H9 (cell line): ENCODE measurements at regions not wholly inside any gene's neighbourhood (a gene's known extent, or its start where the extent isn't known, plus 50 kb on each side); places are given as distances from the start of the nearest gene placed in this dataset.

Source experiments
- DNase-seq: peaks from one replicate; pipeline ENCODE4 v3.0.0-alpha.2; 2017
- H2AFZ ChIP-seq: one replicate; pipeline ENCODE4 v1.6.1; 2013; ENCODE audit warnings: mild to moderate bottlenecking, low read length, control low read depth, moderate library complexity
- H2AK5ac ChIP-seq: 2 replicates; pipeline ENCODE4 v1.6.1; 2013; ENCODE audit warnings: low read length, control low read depth, mixed read lengths; ENCODE audit not compliant: insufficient read length
- H2BK120ac ChIP-seq: one replicate; pipeline ENCODE4 v1.6.1; 2013; ENCODE audit warnings: low read depth, mild to moderate bottlenecking, low read length, control low read depth, inconsistent platforms; ENCODE audit not compliant: poor library complexity, severe bottlenecking
- H2BK12ac ChIP-seq: 2 replicates; pipeline ENCODE4 v1.6.1; 2013; ENCODE audit warnings: low read length, control low read depth, mixed read lengths, low read depth; ENCODE audit not compliant: insufficient read length
- H2BK15ac ChIP-seq: 2 replicates; pipeline ENCODE4 v1.6.1; 2013; ENCODE audit warnings: low read depth, low read length, control low read depth
- H2BK20ac ChIP-seq: one replicate; pipeline ENCODE4 v1.6.1; 2013; ENCODE audit warnings: low read depth, mild to moderate bottlenecking, low read length, control low read depth, inconsistent platforms; ENCODE audit not compliant: poor library complexity, severe bottlenecking
- H2BK5ac ChIP-seq: 2 replicates; pipeline ENCODE4 v1.6.1; 2013; ENCODE audit warnings: low read length, control low read depth, mixed read lengths; ENCODE audit not compliant: insufficient read length
- H3K14ac ChIP-seq: 2 replicates; pipeline ENCODE4 v1.6.1; 2013; ENCODE audit warnings: low read length, control low read depth; ENCODE audit not compliant: insufficient read depth
- H3K18ac ChIP-seq: 2 replicates; pipeline ENCODE4 v1.6.1; 2013; ENCODE audit warnings: low read depth, mild to moderate bottlenecking, mixed read lengths, low read length, control low read depth; ENCODE audit not compliant: insufficient read length
- H3K23ac ChIP-seq: 2 replicates; pipeline ENCODE4 v1.6.1; 2013; ENCODE audit warnings: low read length, control low read depth, mixed read lengths, low read depth; ENCODE audit not compliant: insufficient read length
- H3K23me2 ChIP-seq: 2 replicates; pipeline ENCODE4 v1.6.1; 2013; ENCODE audit warnings: low read depth, mild to moderate bottlenecking, mixed read lengths, low read length, control low read depth; ENCODE audit not compliant: insufficient read length, poor library complexity, severe bottlenecking
- H3K27ac ChIP-seq: 2 replicates; pipeline ENCODE4 v1.5.1; 2013; ENCODE audit warnings: low read length, control low read depth, mixed read lengths, low read depth; ENCODE audit not compliant: insufficient read length
- H3K27me3 ChIP-seq: 2 replicates; pipeline ENCODE4 v1.6.1; 2013; ENCODE audit warnings: low read length, control low read depth, inconsistent platforms; ENCODE audit not compliant: insufficient read depth
- H3K4ac ChIP-seq: 2 replicates; pipeline ENCODE4 v1.6.1; 2013; ENCODE audit warnings: low read depth, mild to moderate bottlenecking, control low read depth, inconsistent platforms, low read length, moderate library complexity
- H3K4me1 ChIP-seq: 2 replicates; pipeline ENCODE4 v1.6.1; 2013; ENCODE audit warnings: low read length, control low read depth, inconsistent platforms; ENCODE audit not compliant: insufficient read depth
- H3K4me2 ChIP-seq: 2 replicates; pipeline ENCODE4 v1.6.1; 2013; ENCODE audit warnings: low read length, control low read depth, mixed read lengths; ENCODE audit not compliant: insufficient read length, insufficient read depth
- H3K56ac ChIP-seq: 2 replicates; pipeline ENCODE4 v1.6.1; 2013; ENCODE audit warnings: low read depth, mild to moderate bottlenecking, mixed read lengths, low read length, control low read depth; ENCODE audit not compliant: insufficient read length
- H3K79me1 ChIP-seq: 2 replicates; pipeline ENCODE4 v1.6.1; 2013; ENCODE audit warnings: low read depth, mild to moderate bottlenecking, moderate library complexity, low read length, control low read depth, inconsistent platforms; ENCODE audit not compliant: insufficient read depth, poor library complexity, severe bottlenecking
- H3K79me2 ChIP-seq: 2 replicates; pipeline ENCODE4 v1.6.1; 2013; ENCODE audit warnings: low read length, control low read depth, inconsistent platforms; ENCODE audit not compliant: insufficient read depth
- H3K9ac ChIP-seq: 2 replicates; pipeline ENCODE4 v1.6.1; 2013; ENCODE audit warnings: low read length, control low read depth, mixed read lengths; ENCODE audit not compliant: insufficient read length; ENCODE audit errors: extremely low read depth
- H3K9me3 ChIP-seq: one replicate; pipeline ENCODE4 v1.6.1; 2013; ENCODE audit warnings: low read depth, low read length, inconsistent platforms; ENCODE audit not compliant: control insufficient read depth
- H3T11ph ChIP-seq: one replicate; pipeline ENCODE4 v1.6.1; 2013; ENCODE audit warnings: mild to moderate bottlenecking, low read length, control low read depth, inconsistent platforms
- H4K20me1 ChIP-seq: one replicate; pipeline ENCODE4 v1.6.1; 2013; ENCODE audit not compliant: control insufficient read depth, insufficient read length, insufficient read depth
- H4K5ac ChIP-seq: 2 replicates; pipeline ENCODE4 v1.6.1; 2013; ENCODE audit warnings: low read depth, mild to moderate bottlenecking, mixed read lengths, low read length, control low read depth; ENCODE audit not compliant: insufficient read length
- H4K8ac ChIP-seq: replicated peaks from 2 replicates; pipeline ENCODE4 v1.6.1; 2013; ENCODE audit warnings: low read length, control low read depth, mixed read lengths, low read depth; ENCODE audit not compliant: insufficient read length
- H4K91ac ChIP-seq: 2 replicates; pipeline ENCODE4 v1.6.1; 2013; ENCODE audit warnings: low read depth, mild to moderate bottlenecking, moderate library complexity, mixed read lengths, low read length, control low read depth; ENCODE audit not compliant: insufficient read length
- H3K27ac Mint-ChIP-seq, 3 experiments: 2 replicates in 2 of 3; 3 replicates in 1 of 3; pipeline ENCODE4 v1.8.0; 2020 to 2021; ENCODE audit warnings: mixed read lengths in 3 of 3, mild to moderate bottlenecking in 1 of 3, moderate library complexity in 1 of 3
- H3K27me3 Mint-ChIP-seq: 2 replicates; pipeline ENCODE4 v1.8.0; 2021; ENCODE audit warnings: low read depth, mild to moderate bottlenecking, moderate library complexity, mixed read lengths
- H3K36me3 Mint-ChIP-seq, 3 experiments: 2 replicates in 2 of 3; 3 replicates in 1 of 3; pipeline ENCODE4 v1.8.0; 2020 to 2021; ENCODE audit warnings: low read depth in 3 of 3, mixed read lengths in 3 of 3; ENCODE audit not compliant: insufficient read depth in 1 of 3
- H3K4me1 Mint-ChIP-seq, 2 experiments: 2 replicates each; pipeline ENCODE4 v1.8.0; 2020; ENCODE audit warnings: mixed read lengths in 2 of 2
- H3K4me3 Mint-ChIP-seq, 2 experiments: 2 replicates in 1 of 2; 3 replicates in 1 of 2; pipeline ENCODE4 v1.8.0; 2020 to 2021; ENCODE audit warnings: mild to moderate bottlenecking in 2 of 2, mixed read lengths in 2 of 2, moderate library complexity in 1 of 2
- H3K9me3 Mint-ChIP-seq, 2 experiments: 2 replicates in 1 of 2; 3 replicates in 1 of 2; pipeline ENCODE4 v1.8.0; 2020; ENCODE audit warnings: mild to moderate bottlenecking in 2 of 2, mixed read lengths in 2 of 2, moderate library complexity in 1 of 2
- CTCF ChIP-seq: fragments of 200-600 bp; sonication (generic); conservative IDR thresholded peaks from 3 replicates; pipeline ENCODE4 v1.8.0; 2021; ENCODE audit warnings: antibody characterized with exemption, mild to moderate bottlenecking
- WGBS: extraction: QIAGEN DNeasy Blood & Tissue Kit; methylation state at CpG from one replicate; pipeline ENCODE4 v1.1.7; 2013; ENCODE audit warnings: missing lambda C conversion rate, low lambda C conversion rate, mixed read lengths; ENCODE audit not compliant: insufficient read length; ENCODE audit errors: extremely low coverage; 5-methylcytosine and 5-hydroxymethylcytosine counted together

- H4K5ac ChIP-seq: no peak overlapping the region
- no peak overlapping the region for H3K27ac ChIP-seq
- H3K9me3 ChIP-seq: no peaks in the 10 kb centered on the region
- H4K8ac ChIP-seq: no peak overlapping the region
- TF ChIP-seq CTCF: no peak
- H3K27me3 ChIP-seq: no peaks in the 10 kb centered on the region
- Mint-ChIP-seq H3K9me3 (no peaks in the 10 kb centered on the region), H3K4me1 (peaks cover 0 to 9% of the 10 kb centered on the region in 2 experiments; a peak in 2 of 4 replicates), H3K27ac (no peak overlapping the region), H3K36me3 (no peaks in the 10 kb centered on the region), H3K27me3 (no peaks in the 10 kb centered on the region), H3K4me3 (no peak overlapping the region)
- H2AFZ ChIP-seq: no peak overlapping the region
- no peaks in the 10 kb centered on the region for H4K20me1 ChIP-seq
- H3K79me2 ChIP-seq: no peaks in the 10 kb centered on the region
- H3K23me2 ChIP-seq: no peaks in the 10 kb centered on the region
- no peak overlapping the region for H3K14ac ChIP-seq
- no peak overlapping the region for H2BK12ac ChIP-seq
- H3K79me1 ChIP-seq: no peaks in the 10 kb centered on the region
- H3K9ac ChIP-seq: no peak overlapping the region
- no peaks in the 10 kb centered on the region; the same call in 1 of the 2 replicates for H3K4me1 ChIP-seq
- no peak overlapping the region for H2BK120ac ChIP-seq
- H3T11ph ChIP-seq: no peak overlapping the region
- H2BK20ac ChIP-seq: no peak overlapping the region
- no peak overlapping the region for H3K56ac ChIP-seq
- no CpG with 5 or more reads among the region's 5 CpGs for WGBS
- no peak for DNase-seq
- no peak overlapping the region for H2AK5ac ChIP-seq
- no peak overlapping the region for H3K23ac ChIP-seq
- no peak overlapping the region for H4K91ac ChIP-seq
- H2BK15ac ChIP-seq: no peak overlapping the region
- no peak overlapping the region for H3K4me2 ChIP-seq
- no peak overlapping the region for H2BK5ac ChIP-seq
- H3K18ac ChIP-seq: no peak overlapping the region
- no peak overlapping the region for H3K4ac ChIP-seq
Measured at GRCh38 chr15:95346721-95347475, 983.6 kb upstream of the NR2F2 start.
